ENCODE measurements at regions not wholly inside any gene's neighbourhood (a gene's known extent, or its start where the extent isn't known, plus 50 kb on each side); places are given as distances from the start of the nearest gene placed in this dataset.
"Not testable (repeated sequence)": the region's sequence is repeated elsewhere in the genome, so short reads cannot be mapped to it uniquely, and the experiment has no call there.

DNA sequence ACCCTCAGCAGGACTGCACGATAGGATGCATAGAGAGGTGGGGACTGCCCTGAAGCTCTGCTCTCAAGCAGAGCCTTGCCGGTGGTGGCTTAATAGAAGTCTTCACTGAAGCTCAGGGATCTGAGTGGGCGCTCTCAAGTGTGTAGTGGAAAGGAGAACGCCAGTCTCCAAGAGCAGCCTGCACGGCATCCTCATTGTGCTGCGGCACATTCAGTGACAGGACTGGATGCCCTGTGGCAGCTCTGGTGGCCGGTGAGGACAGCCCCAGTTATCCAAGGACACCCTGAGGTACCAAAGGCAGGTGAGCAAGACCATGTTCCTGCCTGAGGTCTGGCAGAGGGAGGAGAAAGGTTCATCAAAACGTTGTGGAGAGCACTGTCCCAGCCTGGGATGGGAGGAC, 98.8 kb upstream of the SPATA31A3 start:
- H3K27ac ChIP-seq (ENCODE audit: low read length); H3K4me3 ChIP-seq (ENCODE audit: low read length); H3K4me1 ChIP-seq (ENCODE audit: insufficient read depth, low read length); H3K9me3 ChIP-seq (ENCODE audit: insufficient read depth, low read depth, low read length); H3K9ac ChIP-seq (ENCODE audit: low read depth, low read length); H3K36me3 ChIP-seq (ENCODE audit: insufficient read depth, low read depth, low read length); H3K27me3 ChIP-seq (ENCODE audit: insufficient read depth, low read length): not testable (repeated sequence)

DNA sequence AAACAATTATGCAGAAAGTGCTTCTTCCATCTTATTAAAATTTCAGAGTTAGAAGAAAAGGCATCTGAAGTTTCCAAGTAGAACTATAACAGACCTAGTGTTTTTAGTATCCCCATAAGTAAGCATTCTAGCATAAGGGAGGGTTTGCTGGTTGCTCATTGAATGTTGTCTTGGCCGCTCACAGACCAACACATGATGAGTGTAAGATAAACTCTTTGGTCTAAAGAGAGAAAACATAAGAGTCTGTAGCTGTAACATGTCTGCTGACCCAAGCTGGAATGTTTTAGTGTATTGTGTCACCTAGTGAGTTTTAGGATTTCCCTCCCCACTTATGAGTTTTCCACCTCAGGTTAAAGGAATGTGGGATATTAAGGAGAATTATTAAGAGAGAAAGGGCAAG, 94.5 kb upstream of the SPATA31A3 start:
- not testable (repeated sequence) for H3K27ac ChIP-seq (ENCODE audit: low read length); H3K4me3 ChIP-seq (ENCODE audit: low read length); H3K27me3 ChIP-seq (ENCODE audit: insufficient read depth, low read length); H3K4me1 ChIP-seq (ENCODE audit: insufficient read depth, low read length); H3K36me3 ChIP-seq (ENCODE audit: insufficient read depth, low read depth, low read length); H3K9ac ChIP-seq (ENCODE audit: low read depth, low read length); H3K9me3 ChIP-seq (ENCODE audit: insufficient read depth, low read depth, low read length)

DNA sequence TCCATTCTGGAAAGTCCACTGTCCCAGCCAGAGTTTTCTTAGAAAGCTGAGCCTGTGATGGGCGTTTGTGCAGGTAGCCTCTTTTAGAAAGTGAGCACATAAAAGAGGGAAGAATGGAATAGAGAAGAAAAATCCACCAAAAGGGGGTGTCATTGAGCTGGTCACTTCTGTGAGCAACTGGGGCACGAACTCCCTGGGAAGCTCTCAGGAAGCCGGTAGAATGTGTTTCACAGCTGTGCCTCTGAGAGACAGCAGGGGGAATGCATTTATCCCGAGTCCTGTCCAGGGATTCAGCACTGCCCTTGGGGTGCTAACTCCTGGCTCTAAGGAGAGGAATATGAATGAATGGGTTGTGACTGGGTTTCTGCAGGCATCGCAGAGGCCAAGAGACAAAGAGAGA, 73.8 kb upstream of the SPATA31A3 start:
- H3K4me1 ChIP-seq (ENCODE audit: insufficient read depth, low read length); H3K27ac ChIP-seq (ENCODE audit: low read length); H3K9ac ChIP-seq (ENCODE audit: low read depth, low read length); H3K4me3 ChIP-seq (ENCODE audit: low read length); H3K9me3 ChIP-seq (ENCODE audit: insufficient read depth, low read depth, low read length); H3K27me3 ChIP-seq (ENCODE audit: insufficient read depth, low read length); H3K36me3 ChIP-seq (ENCODE audit: insufficient read depth, low read depth, low read length): not testable (repeated sequence)

DNA sequence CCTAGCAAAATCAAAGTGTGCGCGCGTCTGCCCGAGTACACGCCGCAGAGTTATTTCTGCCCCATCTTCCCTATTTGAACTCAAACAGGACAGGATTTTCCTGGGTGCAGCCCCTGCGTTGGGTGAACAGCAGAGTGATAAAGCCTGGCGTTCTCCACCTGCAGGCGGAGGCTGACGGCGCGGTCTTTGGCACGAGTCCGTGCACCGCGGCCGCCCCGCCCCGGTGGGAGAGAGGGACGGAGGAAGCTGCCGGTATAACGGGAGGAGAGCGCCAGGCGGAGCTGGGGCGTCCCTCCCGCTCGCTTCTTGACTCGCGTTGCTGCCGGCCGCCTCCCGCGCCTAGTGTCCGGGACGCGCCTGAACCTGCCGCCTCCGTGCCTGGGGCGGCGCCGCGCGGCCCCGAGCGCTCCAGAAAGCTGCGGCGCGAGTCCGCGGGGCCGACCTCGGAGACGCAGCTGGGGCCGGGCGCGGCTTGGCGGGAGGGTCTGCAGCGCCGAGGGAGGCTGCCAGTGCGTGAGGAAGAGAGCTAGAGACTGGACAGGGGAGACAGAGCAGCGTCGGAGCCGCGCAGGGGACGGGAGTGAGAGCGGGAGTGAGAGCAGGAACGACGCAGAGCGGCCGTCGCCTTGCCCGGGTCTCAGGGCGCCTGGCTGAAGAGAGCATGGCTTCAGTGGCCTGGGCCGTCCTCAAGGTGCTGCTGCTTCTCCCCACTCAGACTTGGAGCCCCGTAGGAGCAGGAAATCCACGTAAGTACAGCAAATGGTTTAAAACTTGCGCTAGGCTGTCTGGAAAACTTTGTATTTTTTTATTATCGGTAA, 66.8 kb upstream of the SPATA31A3 start:
- not testable (repeated sequence) for H3K4me1 ChIP-seq (ENCODE audit: insufficient read depth, low read length); H3K27me3 ChIP-seq (ENCODE audit: insufficient read depth, low read length); H3K27ac ChIP-seq (ENCODE audit: low read length); H3K9ac ChIP-seq (ENCODE audit: low read depth, low read length); H3K9me3 ChIP-seq (ENCODE audit: insufficient read depth, low read depth, low read length); H3K36me3 ChIP-seq (ENCODE audit: insufficient read depth, low read depth, low read length)
- H3K4me3 ChIP-seq (ENCODE audit: low read length) = peak overlapping the region; percentile 50; the same call in 1 of the 2 replicates
